ENCODE measurements at regions not wholly inside any gene's neighbourhood (a gene's known extent, or its start where the extent isn't known, plus 50 kb on each side); places are given as distances from the start of the nearest gene placed in this dataset.

DNA sequence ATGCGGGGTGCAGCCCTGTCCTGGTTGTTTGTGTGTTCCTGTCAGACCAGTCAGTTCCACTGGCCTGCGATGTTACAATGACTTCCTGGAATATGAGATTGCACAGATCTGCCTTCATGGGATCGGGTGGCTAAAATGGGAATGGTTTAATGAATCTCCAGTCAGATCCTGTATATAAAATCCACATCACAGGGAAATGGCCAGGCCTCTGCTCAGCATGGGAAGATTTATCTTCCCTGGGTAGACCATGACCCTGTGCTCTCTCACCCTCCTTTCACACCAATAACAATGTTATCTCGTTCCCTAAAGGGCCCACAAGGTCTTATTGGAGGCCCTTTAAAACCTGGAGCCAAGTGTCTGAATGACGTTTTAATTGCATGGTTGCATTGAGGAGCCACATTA lies 307.4 kb downstream of the RAB28 start:
- TF ChIP-seq, protein P1, sequence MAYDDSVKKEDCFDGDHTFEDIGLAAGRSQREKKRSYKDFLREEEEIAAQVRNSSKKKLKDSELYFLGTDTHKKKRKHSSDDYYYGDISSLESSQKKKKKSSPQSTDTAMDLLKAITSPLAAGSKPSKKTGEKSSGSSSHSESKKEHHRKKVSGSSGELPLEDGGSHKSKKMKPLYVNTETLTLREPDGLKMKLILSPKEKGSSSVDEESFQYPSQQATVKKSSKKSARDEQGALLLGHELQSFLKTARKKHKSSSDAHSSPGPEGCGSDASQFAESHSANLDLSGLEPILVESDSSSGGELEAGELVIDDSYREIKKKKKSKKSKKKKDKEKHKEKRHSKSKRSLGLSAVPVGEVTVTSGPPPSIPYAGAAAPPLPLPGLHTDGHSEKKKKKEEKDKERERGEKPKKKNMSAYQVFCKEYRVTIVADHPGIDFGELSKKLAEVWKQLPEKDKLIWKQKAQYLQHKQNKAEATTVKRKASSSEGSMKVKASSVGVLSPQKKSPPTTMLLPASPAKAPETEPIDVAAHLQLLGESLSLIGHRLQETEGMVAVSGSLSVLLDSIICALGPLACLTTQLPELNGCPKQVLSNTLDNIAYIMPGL (CRISPR knock-in tag; IDR thresholded peaks at IDR 0.05): no peak
- TF ChIP-seq, protein P2, sequence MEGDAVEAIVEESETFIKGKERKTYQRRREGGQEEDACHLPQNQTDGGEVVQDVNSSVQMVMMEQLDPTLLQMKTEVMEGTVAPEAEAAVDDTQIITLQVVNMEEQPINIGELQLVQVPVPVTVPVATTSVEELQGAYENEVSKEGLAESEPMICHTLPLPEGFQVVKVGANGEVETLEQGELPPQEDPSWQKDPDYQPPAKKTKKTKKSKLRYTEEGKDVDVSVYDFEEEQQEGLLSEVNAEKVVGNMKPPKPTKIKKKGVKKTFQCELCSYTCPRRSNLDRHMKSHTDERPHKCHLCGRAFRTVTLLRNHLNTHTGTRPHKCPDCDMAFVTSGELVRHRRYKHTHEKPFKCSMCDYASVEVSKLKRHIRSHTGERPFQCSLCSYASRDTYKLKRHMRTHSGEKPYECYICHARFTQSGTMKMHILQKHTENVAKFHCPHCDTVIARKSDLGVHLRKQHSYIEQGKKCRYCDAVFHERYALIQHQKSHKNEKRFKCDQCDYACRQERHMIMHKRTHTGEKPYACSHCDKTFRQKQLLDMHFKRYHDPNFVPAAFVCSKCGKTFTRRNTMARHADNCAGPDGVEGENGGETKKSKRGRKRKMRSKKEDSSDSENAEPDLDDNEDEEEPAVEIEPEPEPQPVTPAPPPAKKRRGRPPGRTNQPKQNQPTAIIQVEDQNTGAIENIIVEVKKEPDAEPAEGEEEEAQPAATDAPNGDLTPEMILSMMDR (IDR thresholded peaks at IDR 0.05): no peak
- TF ChIP-seq SP1 (CRISPR knock-in tag; conservative IDR thresholded peaks at IDR 0.05) (no peak), NR2C2 (CRISPR knock-in tag; IDR thresholded peaks at IDR 0.05) (no peak), ZNF263 (CRISPR knock-in tag; IDR thresholded peaks at IDR 0.05; ENCODE audit: low read depth) (no peak), NR1H2 (CRISPR knock-in tag; IDR thresholded peaks at IDR 0.05) (no peak), NR3C1 (CRISPR knock-in tag; conservative IDR thresholded peaks at IDR 0.05; ENCODE audit: low read depth) (no peak), ZNF121 (CRISPR knock-in tag; IDR thresholded peaks at IDR 0.05) (no peak), ZNF232 (CRISPR knock-in tag; IDR thresholded peaks at IDR 0.05) (no peak), ESRRA (CRISPR knock-in tag; IDR thresholded peaks at IDR 0.05; ENCODE audit: borderline replicate concordance) (no peak), FOXK1 (CRISPR knock-in tag; IDR thresholded peaks at IDR 0.05) (no peak), ZNF396 (CRISPR knock-in tag; IDR thresholded peaks at IDR 0.05; ENCODE audit: borderline replicate concordance) (no peak)
